ENCODE measurements at regions not wholly inside any gene's neighbourhood (a gene's known extent, or its start where the extent isn't known, plus 50 kb on each side); places are given as distances from the start of the nearest gene placed in this dataset.

- TF ChIP-seq CTCF (IDR thresholded peaks at IDR 0.05 in 4 of 5, conservative IDR thresholded peaks at IDR 0.05 in 1 of 5) (no peak), POLR2A (IDR thresholded peaks at IDR 0.05) (no peak)
These were observed 180.5 kb downstream of the TRIM27 start for GRCh38 chr6:28743271-28743789.
